ENCODE measurements at regions not wholly inside any gene's neighbourhood (a gene's known extent, or its start where the extent isn't known, plus 50 kb on each side); places are given as distances from the start of the nearest gene placed in this dataset.
A peak's percentile ranks its signal among the peaks of the same experiment; 100 is the strongest.

GRCh38 chr6:122092366-122092765, 307.1 kb upstream of the HSF2 start:
- no peaks in the 10 kb centered on the region for H3K4me1 ChIP-seq (ENCODE audit: control insufficient read depth, insufficient read depth, low read length)
- 100% methylated on average over 1 of the region's 1 CpG for WGBS (ENCODE audit: insufficient coverage)
- no peaks in the 10 kb centered on the region for H3K36me3 ChIP-seq (ENCODE audit: control insufficient read depth, insufficient read depth, low read length)
- DNase-seq (ENCODE audit: low read depth in 4 of 6, low spot score in 6 of 6): no peak
- H3K4me3 ChIP-seq (ENCODE audit: low read depth, low read length): no peak overlapping the region
- H3K9me3 ChIP-seq (ENCODE audit: control insufficient read depth, insufficient read depth, low read length): no peaks in the 10 kb centered on the region
- no peaks in the 10 kb centered on the region for H3K27me3 ChIP-seq (ENCODE audit: control insufficient read depth, insufficient read depth, low read length)
- H3K27ac ChIP-seq (ENCODE audit: low read depth, low read length): no peak overlapping the region

- H3K4me1 ChIP-seq (ENCODE audit: control insufficient read depth, insufficient read depth, low read length): no peaks in the 10 kb centered on the region
- WGBS (ENCODE audit: insufficient coverage): 90% methylated on average over 2 of the region's 4 CpGs
- no peaks in the 10 kb centered on the region for H3K9me3 ChIP-seq (ENCODE audit: control insufficient read depth, insufficient read depth, low read length)
- no peak overlapping the region for H3K27ac ChIP-seq (ENCODE audit: low read depth, low read length)
- H3K36me3 ChIP-seq (ENCODE audit: control insufficient read depth, insufficient read depth, low read length): no peaks in the 10 kb centered on the region
- no peak overlapping the region for H3K4me3 ChIP-seq (ENCODE audit: low read depth, low read length)
- no peaks in the 10 kb centered on the region for H3K27me3 ChIP-seq (ENCODE audit: control insufficient read depth, insufficient read depth, low read length)
- DNase-seq (ENCODE audit: low read depth in 4 of 6, low spot score in 6 of 6): peak in 1 of 6 donors; percentile 12
Observed at GRCh38 chr6:122098201-122098678, 301.2 kb upstream of the HSF2 start.

GRCh38 chr6:122102026-122102425, 297.4 kb upstream of the HSF2 start:
- DNase-seq (ENCODE audit: low read depth in 4 of 6, low spot score in 6 of 6): no peak
- 89% methylated on average over 1 of the region's 3 CpGs for WGBS (ENCODE audit: insufficient coverage)
- H3K36me3 ChIP-seq (ENCODE audit: control insufficient read depth, insufficient read depth, low read length): no peaks in the 10 kb centered on the region

GRCh38 chr6:122107256-122107852, 292.1 kb upstream of the HSF2 start:
- H3K27ac ChIP-seq (ENCODE audit: low read depth, low read length): no peak overlapping the region
- no peaks in the 10 kb centered on the region for H3K4me1 ChIP-seq (ENCODE audit: control insufficient read depth, insufficient read depth, low read length)
- no peaks in the 10 kb centered on the region for H3K27me3 ChIP-seq (ENCODE audit: control insufficient read depth, insufficient read depth, low read length)
- no CpG with 5 or more reads among the region's 3 CpGs for WGBS (ENCODE audit: insufficient coverage)
- H3K36me3 ChIP-seq (ENCODE audit: control insufficient read depth, insufficient read depth, low read length): no peaks in the 10 kb centered on the region
- no peaks in the 10 kb centered on the region for H3K9me3 ChIP-seq (ENCODE audit: control insufficient read depth, insufficient read depth, low read length)
- no peak for DNase-seq (ENCODE audit: low read depth in 4 of 6, low spot score in 6 of 6)
- H3K4me3 ChIP-seq (ENCODE audit: low read depth, low read length): no peak overlapping the region

More at GRCh38 chr6:122102026-122102425, 297.4 kb upstream of the HSF2 start:
- H3K27me3 ChIP-seq (ENCODE audit: control insufficient read depth, insufficient read depth, low read length): no peaks in the 10 kb centered on the region
- no peaks in the 10 kb centered on the region for H3K9me3 ChIP-seq (ENCODE audit: control insufficient read depth, insufficient read depth, low read length)
- no peaks in the 10 kb centered on the region for H3K4me1 ChIP-seq (ENCODE audit: control insufficient read depth, insufficient read depth, low read length)
- no peak overlapping the region for H3K27ac ChIP-seq (ENCODE audit: low read depth, low read length)
- no peak overlapping the region for H3K4me3 ChIP-seq (ENCODE audit: low read depth, low read length)

GRCh38 chr6:122109075-122109474, 290.4 kb upstream of the HSF2 start:
- no peak for DNase-seq (ENCODE audit: low read depth in 4 of 6, low spot score in 6 of 6)
- H3K27ac ChIP-seq (ENCODE audit: low read depth, low read length): no peak overlapping the region
- no peak overlapping the region for H3K4me3 ChIP-seq (ENCODE audit: low read depth, low read length)
- no peaks in the 10 kb centered on the region for H3K4me1 ChIP-seq (ENCODE audit: control insufficient read depth, insufficient read depth, low read length)
- H3K27me3 ChIP-seq (ENCODE audit: control insufficient read depth, insufficient read depth, low read length): no peaks in the 10 kb centered on the region
- no peaks in the 10 kb centered on the region for H3K9me3 ChIP-seq (ENCODE audit: control insufficient read depth, insufficient read depth, low read length)
- H3K36me3 ChIP-seq (ENCODE audit: control insufficient read depth, insufficient read depth, low read length): no peaks in the 10 kb centered on the region

GRCh38 chr6:122114717-122115116, 284.7 kb upstream of the HSF2 start:
- H3K27me3 ChIP-seq (ENCODE audit: control insufficient read depth, insufficient read depth, low read length): no peaks in the 10 kb centered on the region
- no peaks in the 10 kb centered on the region for H3K4me1 ChIP-seq (ENCODE audit: control insufficient read depth, insufficient read depth, low read length)
- WGBS (ENCODE audit: insufficient coverage): no CpG with 5 or more reads among the region's 2 CpGs
- no peak for DNase-seq (ENCODE audit: low read depth in 4 of 6, low spot score in 6 of 6)
- H3K27ac ChIP-seq (ENCODE audit: low read depth, low read length): no peak overlapping the region
- H3K4me3 ChIP-seq (ENCODE audit: low read depth, low read length): no peak overlapping the region
- H3K36me3 ChIP-seq (ENCODE audit: control insufficient read depth, insufficient read depth, low read length): no peaks in the 10 kb centered on the region
- H3K9me3 ChIP-seq (ENCODE audit: control insufficient read depth, insufficient read depth, low read length): no peaks in the 10 kb centered on the region

- Histone ChIP-seq H3K4me1 (ENCODE audit: control insufficient read depth, insufficient read depth, low read length) (no peaks in the 10 kb centered on the region), H3K27me3 (ENCODE audit: control insufficient read depth, insufficient read depth, low read length) (no peaks in the 10 kb centered on the region), H3K9me3 (ENCODE audit: control insufficient read depth, insufficient read depth, low read length) (no peaks in the 10 kb centered on the region), H3K27ac (ENCODE audit: low read depth, low read length) (no peak overlapping the region), H3K36me3 (ENCODE audit: control insufficient read depth, insufficient read depth, low read length) (no peaks in the 10 kb centered on the region), H3K4me3 (ENCODE audit: low read depth, low read length) (no peak overlapping the region)
- peak in 1 of 6 donors; percentile 1 for DNase-seq (ENCODE audit: low read depth in 4 of 6, low spot score in 6 of 6)
- WGBS (ENCODE audit: insufficient coverage): 59% methylated on average over 2 of the region's 5 CpGs
Observed at GRCh38 chr6:122116119-122116834, 283.2 kb upstream of the HSF2 start.

GRCh38 chr6:122116835-122117627, 282.4 kb upstream of the HSF2 start:
- Histone ChIP-seq H3K36me3 (ENCODE audit: control insufficient read depth, insufficient read depth, low read length) (no peaks in the 10 kb centered on the region), H3K27me3 (ENCODE audit: control insufficient read depth, insufficient read depth, low read length) (no peaks in the 10 kb centered on the region), H3K4me1 (ENCODE audit: control insufficient read depth, insufficient read depth, low read length) (no peaks in the 10 kb centered on the region), H3K9me3 (ENCODE audit: control insufficient read depth, insufficient read depth, low read length) (no peaks in the 10 kb centered on the region), H3K27ac (ENCODE audit: low read depth, low read length) (no peak overlapping the region), H3K4me3 (ENCODE audit: low read depth, low read length) (no peak overlapping the region)
- no peak for DNase-seq (ENCODE audit: low read depth in 4 of 6, low spot score in 6 of 6)
- WGBS (ENCODE audit: insufficient coverage): 100% methylated on average over 1 of the region's 2 CpGs

- Histone ChIP-seq H3K27me3 (ENCODE audit: control insufficient read depth, insufficient read depth, low read length) (no peaks in the 10 kb centered on the region), H3K4me3 (ENCODE audit: low read depth, low read length) (no peak overlapping the region), H3K27ac (ENCODE audit: low read depth, low read length) (no peak overlapping the region), H3K4me1 (ENCODE audit: control insufficient read depth, insufficient read depth, low read length) (no peaks in the 10 kb centered on the region), H3K36me3 (ENCODE audit: control insufficient read depth, insufficient read depth, low read length) (no peaks in the 10 kb centered on the region), H3K9me3 (ENCODE audit: control insufficient read depth, insufficient read depth, low read length) (no peaks in the 10 kb centered on the region)
- no peak for DNase-seq (ENCODE audit: low read depth in 4 of 6, low spot score in 6 of 6)
- WGBS (ENCODE audit: insufficient coverage): no CpG with 5 or more reads among the region's 1 CpG
Observed at GRCh38 chr6:122118945-122119506, 280.4 kb upstream of the HSF2 start.

All from spinal cord (tissue), 9 donors.